HepG2 (cell line): ENCODE measurements at regions not wholly inside any gene's neighbourhood (a gene's known extent, or its start where the extent isn't known, plus 50 kb on each side); places are given as distances from the start of the nearest gene placed in this dataset.

Experiments
- AHDC1 ChIP-seq: sonication (generic); formaldehyde crosslinking; IDR thresholded peaks from 2 replicates; pipeline ENCODE4 v1.5.1; 2020; ENCODE audit warnings: mild to moderate bottlenecking, missing genetic modification reagents, borderline replicate concordance
- ERF ChIP-seq: IDR thresholded peaks from 2 replicates; pipeline ENCODE4 v1.6.1; 2018; ENCODE audit warnings: missing biosample characterization, missing genetic modification reagents
- HNRNPL ChIP-seq: fragments of 200-400 bp; formaldehyde crosslinking; IDR thresholded peaks from 2 replicates; pipeline ENCODE4 v1.6.1; 2017; ENCODE audit warnings: mild to moderate bottlenecking, low read depth, low read length
- MAZ ChIP-seq, 2 experiments: sonication (generic) in 1 of 2; formaldehyde crosslinking in 1 of 2; IDR thresholded peaks; 2 replicates each; pipeline versions ENCODE4 v1.5.0 to v1.6.1; 2012 to 2020; ENCODE audit warnings: low read depth in 2 of 2, mild to moderate bottlenecking in 2 of 2, borderline replicate concordance in 1 of 2, improper control_type of control experiment in 1 of 2, low read length in 1 of 2, missing genetic modification reagents in 1 of 2, moderate library complexity in 1 of 2
- MTA3 ChIP-seq: sonication (generic); formaldehyde crosslinking; IDR thresholded peaks from 2 replicates; pipeline ENCODE4 v1.4.0; 2020; ENCODE audit warnings: missing genetic modification reagents
- NRL ChIP-seq: sonication (generic); formaldehyde crosslinking; IDR thresholded peaks from 2 replicates; pipeline ENCODE4 v1.5.0; 2020; ENCODE audit warnings: missing genetic modification reagents, mild to moderate bottlenecking, moderate library complexity, borderline replicate concordance
- SIN3A ChIP-seq: IDR thresholded peaks from 2 replicates; pipeline ENCODE4 v1.6.1; 2011; ENCODE audit warnings: low read depth, mild to moderate bottlenecking, control low read depth, low read length, borderline replicate concordance
- SIX1 ChIP-seq: sonication (generic); formaldehyde crosslinking; IDR thresholded peaks from 2 replicates; pipeline ENCODE4 v1.4.0; 2020; ENCODE audit warnings: missing genetic modification reagents, borderline replicate concordance
- ZC3H4 ChIP-seq: sonication (generic); formaldehyde crosslinking; IDR thresholded peaks from 2 replicates; pipeline ENCODE4 v1.4.0; 2020; ENCODE audit warnings: missing genetic modification reagents, borderline replicate concordance
- ZFAT ChIP-seq: sonication (generic); formaldehyde crosslinking; conservative IDR thresholded peaks from 2 replicates; pipeline ENCODE4 v1.8.1; 2023; ENCODE audit warnings: missing genetic modification reagents, inconsistent platforms
- ZNF550 ChIP-seq: sonication (generic); formaldehyde crosslinking; IDR thresholded peaks from 2 replicates; pipeline ENCODE4 v1.4.0; 2020; ENCODE audit warnings: mild to moderate bottlenecking, missing genetic modification reagents, borderline replicate concordance
- ZSCAN31 ChIP-seq: sonication (generic); formaldehyde crosslinking; IDR thresholded peaks from 2 replicates; pipeline ENCODE4 v1.5.0; 2020; ENCODE audit warnings: low read depth, mild to moderate bottlenecking, missing genetic modification reagents
- TF ChIP-seq, protein P1 (sequence below): sonication (generic); formaldehyde crosslinking; IDR thresholded peaks from 2 replicates; pipeline ENCODE4 v1.4.0; 2020; ENCODE audit warnings: missing genetic modification reagents
- TF ChIP-seq, protein P2 (sequence below): sonication (generic); formaldehyde crosslinking; IDR thresholded peaks from 2 replicates; pipeline ENCODE4 v1.8.0; 2022; ENCODE audit warnings: mild to moderate bottlenecking, missing genetic modification reagents, borderline replicate concordance
- TF ChIP-seq, protein P3 (sequence below): sonication (generic); formaldehyde crosslinking; IDR thresholded peaks from 2 replicates; pipeline ENCODE4 v1.8.1; 2023; ENCODE audit warnings: mild to moderate bottlenecking, moderate library complexity, missing genetic modification reagents
- TF ChIP-seq, protein P4 (sequence below): IDR thresholded peaks from 2 replicates; pipeline ENCODE4 v1.6.1; 2016; ENCODE audit warnings: missing compliant biosample characterization, missing genetic modification reagents, borderline replicate concordance

DNA sequence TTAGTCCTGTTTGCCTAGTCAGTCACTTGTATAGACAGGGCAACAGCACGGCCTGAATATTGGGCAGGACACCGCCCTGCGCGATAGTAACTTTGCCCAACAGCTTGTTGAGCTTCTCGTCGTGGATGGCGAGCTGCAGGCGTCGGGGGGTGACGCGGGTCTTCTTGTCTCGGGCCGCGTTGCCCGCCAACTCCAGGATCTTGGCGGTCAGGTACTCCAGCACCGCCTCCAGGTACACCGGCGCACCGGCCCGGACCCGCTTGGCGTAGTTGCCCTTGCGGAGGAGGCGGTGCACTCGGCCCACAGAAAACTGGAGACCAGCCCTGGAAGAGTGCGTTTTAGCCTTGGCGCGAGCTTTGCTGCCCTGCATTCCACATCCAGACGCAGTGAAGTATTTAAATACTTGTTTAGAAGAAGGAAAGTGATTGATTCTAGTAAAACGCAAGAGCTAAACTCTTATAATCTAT, 92.8 kb upstream of the BTN3A2 start (continued):
- TF ChIP-seq MAZ (IDR thresholded peaks at IDR 0.05; ENCODE audit: borderline replicate concordance, low read depth, low read length) (no peak), MAZ (CRISPR knock-in tag; IDR thresholded peaks at IDR 0.05; ENCODE audit: low read depth) (no peak), ZFAT (no peak), ERF (CRISPR knock-in tag) (no peak), SIN3A (no peak), HNRNPL (no peak), SIX1 (no peak), NRL (CRISPR knock-in tag) (no peak), ZNF550 (CRISPR knock-in tag) (no peak), AHDC1 (CRISPR knock-in tag) (0 out of 2 replicates have a peak, but pooled peaks have one; percentile 12), ZC3H4 (no peak), ZSCAN31 (CRISPR knock-in tag) (no peak), MTA3 (no peak)
- TF ChIP-seq, protein P1, sequence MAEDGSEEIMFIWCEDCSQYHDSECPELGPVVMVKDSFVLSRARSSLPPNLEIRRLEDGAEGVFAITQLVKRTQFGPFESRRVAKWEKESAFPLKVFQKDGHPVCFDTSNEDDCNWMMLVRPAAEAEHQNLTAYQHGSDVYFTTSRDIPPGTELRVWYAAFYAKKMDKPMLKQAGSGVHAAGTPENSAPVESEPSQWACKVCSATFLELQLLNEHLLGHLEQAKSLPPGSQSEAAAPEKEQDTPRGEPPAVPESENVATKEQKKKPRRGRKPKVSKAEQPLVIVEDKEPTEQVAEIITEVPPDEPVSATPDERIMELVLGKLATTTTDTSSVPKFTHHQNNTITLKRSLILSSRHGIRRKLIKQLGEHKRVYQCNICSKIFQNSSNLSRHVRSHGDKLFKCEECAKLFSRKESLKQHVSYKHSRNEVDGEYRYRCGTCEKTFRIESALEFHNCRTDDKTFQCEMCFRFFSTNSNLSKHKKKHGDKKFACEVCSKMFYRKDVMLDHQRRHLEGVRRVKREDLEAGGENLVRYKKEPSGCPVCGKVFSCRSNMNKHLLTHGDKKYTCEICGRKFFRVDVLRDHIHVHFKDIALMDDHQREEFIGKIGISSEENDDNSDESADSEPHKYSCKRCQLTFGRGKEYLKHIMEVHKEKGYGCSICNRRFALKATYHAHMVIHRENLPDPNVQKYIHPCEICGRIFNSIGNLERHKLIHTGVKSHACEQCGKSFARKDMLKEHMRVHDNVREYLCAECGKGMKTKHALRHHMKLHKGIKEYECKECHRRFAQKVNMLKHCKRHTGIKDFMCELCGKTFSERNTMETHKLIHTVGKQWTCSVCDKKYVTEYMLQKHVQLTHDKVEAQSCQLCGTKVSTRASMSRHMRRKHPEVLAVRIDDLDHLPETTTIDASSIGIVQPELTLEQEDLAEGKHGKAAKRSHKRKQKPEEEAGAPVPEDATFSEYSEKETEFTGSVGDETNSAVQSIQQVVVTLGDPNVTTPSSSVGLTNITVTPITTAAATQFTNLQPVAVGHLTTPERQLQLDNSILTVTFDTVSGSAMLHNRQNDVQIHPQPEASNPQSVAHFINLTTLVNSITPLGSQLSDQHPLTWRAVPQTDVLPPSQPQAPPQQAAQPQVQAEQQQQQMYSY (CRISPR knock-in tag): no peak
- TF ChIP-seq, protein P2, sequence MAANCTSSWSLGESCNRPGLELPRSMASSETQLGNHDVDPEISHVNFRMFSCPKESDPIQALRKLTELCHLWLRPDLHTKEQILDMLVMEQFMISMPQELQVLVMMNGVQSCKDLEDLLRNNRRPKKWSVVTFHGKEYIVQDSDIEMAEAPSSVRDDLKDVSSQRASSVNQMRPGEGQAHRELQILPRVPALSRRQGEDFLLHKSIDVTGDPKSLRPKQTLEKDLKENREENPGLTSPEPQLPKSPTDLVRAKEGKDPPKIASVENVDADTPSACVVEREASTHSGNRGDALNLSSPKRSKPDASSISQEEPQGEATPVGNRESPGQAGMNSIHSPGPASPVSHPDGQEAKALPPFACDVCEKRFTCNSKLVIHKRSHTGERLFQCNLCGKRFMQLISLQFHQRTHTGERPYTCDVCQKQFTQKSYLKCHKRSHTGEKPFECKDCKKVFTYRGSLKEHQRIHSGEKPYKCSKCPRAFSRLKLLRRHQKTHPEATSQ (CRISPR knock-in tag): no peak
- TF ChIP-seq, protein P3, sequence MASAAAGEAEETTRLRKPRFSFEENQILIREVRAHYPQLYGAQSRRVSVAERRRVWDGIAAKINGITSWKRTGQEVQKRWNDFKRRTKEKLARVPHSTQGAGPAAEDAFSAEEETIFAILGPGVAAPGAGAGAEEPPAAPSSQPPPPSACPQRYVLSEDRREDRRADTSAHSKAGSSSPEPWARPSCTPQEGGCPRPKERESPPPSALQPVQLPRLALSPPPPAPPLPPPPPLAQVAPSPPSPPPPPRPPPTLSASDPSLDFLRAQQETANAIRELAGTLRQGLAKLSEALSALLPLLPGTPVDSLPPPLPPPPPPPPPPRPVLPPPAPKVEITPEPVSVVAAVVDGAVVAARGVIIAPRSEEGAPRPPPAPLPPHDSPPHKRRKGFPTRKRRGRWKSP (CRISPR knock-in tag): no peak; the same call in 1 of the 2 replicates
- TF ChIP-seq, protein P4, sequence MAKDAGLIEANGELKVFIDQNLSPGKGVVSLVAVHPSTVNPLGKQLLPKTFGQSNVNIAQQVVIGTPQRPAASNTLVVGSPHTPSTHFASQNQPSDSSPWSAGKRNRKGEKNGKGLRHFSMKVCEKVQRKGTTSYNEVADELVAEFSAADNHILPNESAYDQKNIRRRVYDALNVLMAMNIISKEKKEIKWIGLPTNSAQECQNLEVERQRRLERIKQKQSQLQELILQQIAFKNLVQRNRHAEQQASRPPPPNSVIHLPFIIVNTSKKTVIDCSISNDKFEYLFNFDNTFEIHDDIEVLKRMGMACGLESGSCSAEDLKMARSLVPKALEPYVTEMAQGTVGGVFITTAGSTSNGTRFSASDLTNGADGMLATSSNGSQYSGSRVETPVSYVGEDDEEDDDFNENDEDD (CRISPR knock-in tag): 0 out of 2 replicates have a peak, but pooled peaks have one; percentile 38
